HFF-Myc (cell line): ENCODE measurements at regions not wholly inside any gene's neighbourhood (a gene's known extent, or its start where the extent isn't known, plus 50 kb on each side); places are given as distances from the start of the nearest gene placed in this dataset.
A peak's percentile ranks its signal among the peaks of the same experiment; 100 is the strongest.

Source experiments
- DNase-seq: peaks from one replicate; pipeline ENCODE4 v3.0.0-alpha.2; 2011; ENCODE audit warnings: low read depth; ENCODE audit errors: extremely low read depth
- H3K4me3 ChIP-seq: replicated peaks from 2 replicates; pipeline ENCODE4 v1.5.1; 2011; ENCODE audit warnings: low read depth, mild to moderate bottlenecking, control low read depth, low read length
- TF ChIP-seq, protein P1 (sequence below): IDR thresholded peaks from 2 replicates; pipeline ENCODE4 v1.5.1; 2012; ENCODE audit warnings: mild to moderate bottlenecking, low read depth, low read length, control low read depth; ENCODE audit errors: missing control alignments

GRCh38 chr7:94212160-94212559, 182.5 kb upstream of the COL1A2 start:
- DNase-seq = no peak
- H3K4me3 ChIP-seq = no peak overlapping the region
- TF ChIP-seq, protein P1, sequence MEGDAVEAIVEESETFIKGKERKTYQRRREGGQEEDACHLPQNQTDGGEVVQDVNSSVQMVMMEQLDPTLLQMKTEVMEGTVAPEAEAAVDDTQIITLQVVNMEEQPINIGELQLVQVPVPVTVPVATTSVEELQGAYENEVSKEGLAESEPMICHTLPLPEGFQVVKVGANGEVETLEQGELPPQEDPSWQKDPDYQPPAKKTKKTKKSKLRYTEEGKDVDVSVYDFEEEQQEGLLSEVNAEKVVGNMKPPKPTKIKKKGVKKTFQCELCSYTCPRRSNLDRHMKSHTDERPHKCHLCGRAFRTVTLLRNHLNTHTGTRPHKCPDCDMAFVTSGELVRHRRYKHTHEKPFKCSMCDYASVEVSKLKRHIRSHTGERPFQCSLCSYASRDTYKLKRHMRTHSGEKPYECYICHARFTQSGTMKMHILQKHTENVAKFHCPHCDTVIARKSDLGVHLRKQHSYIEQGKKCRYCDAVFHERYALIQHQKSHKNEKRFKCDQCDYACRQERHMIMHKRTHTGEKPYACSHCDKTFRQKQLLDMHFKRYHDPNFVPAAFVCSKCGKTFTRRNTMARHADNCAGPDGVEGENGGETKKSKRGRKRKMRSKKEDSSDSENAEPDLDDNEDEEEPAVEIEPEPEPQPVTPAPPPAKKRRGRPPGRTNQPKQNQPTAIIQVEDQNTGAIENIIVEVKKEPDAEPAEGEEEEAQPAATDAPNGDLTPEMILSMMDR = no peak

- TF ChIP-seq, protein P1 = no peak
- no peak overlapping the region for H3K4me3 ChIP-seq
- DNase-seq = no peak
These were observed 177.7 kb upstream of the COL1A2 start for GRCh38 chr7:94216944-94217461.

GRCh38 chr7:94217766-94218165, 176.9 kb upstream of the COL1A2 start:
- TF ChIP-seq, protein P1 = no peak
- no peak overlapping the region for H3K4me3 ChIP-seq
- DNase-seq = no peak

DNA sequence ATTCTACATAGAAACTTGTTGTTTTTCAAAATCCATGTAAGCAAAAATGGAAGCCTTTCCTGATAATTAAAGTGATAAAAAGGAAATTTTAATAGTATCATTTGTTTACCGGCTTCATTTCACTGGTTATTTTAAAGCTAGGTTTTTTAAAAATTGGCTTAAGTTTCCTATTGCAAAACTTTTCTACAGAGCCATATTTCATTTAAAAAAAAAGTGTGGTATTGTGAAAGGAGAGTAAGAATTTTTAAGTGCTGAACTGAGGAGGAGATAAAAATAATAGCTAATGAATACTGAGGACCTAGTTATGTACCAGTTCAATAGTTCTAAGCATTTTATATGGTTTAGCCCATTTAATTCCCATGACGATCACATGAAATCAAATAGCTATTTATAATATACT, 172.2 kb upstream of the COL1A2 start:
- no peak for DNase-seq
- TF ChIP-seq, protein P1 = no peak
- no peak overlapping the region for H3K4me3 ChIP-seq

- TF ChIP-seq, protein P1 = peak; percentile 59
- no peak overlapping the region for H3K4me3 ChIP-seq
These were observed 171.2 kb upstream of the COL1A2 start for GRCh38 chr7:94223375-94224084.

GRCh38 chr7:94228223-94228622, 166.5 kb upstream of the COL1A2 start:
- TF ChIP-seq, protein P1 = no peak
- H3K4me3 ChIP-seq = no peak overlapping the region
- no peak for DNase-seq

More at GRCh38 chr7:94223375-94224084, 171.2 kb upstream of the COL1A2 start:
- DNase-seq = peak; percentile 45
